ENCODE measurements at regions not wholly inside any gene's neighbourhood (a gene's known extent, or its start where the extent isn't known, plus 50 kb on each side); places are given as distances from the start of the nearest gene placed in this dataset.

GRCh38 chr2:21438949-21439348, 315.2 kb downstream of the TDRD15 start:
- H3K4me3 ChIP-seq (ENCODE audit: low read length), result no peak overlapping the region
- no peak for TF ChIP-seq CTCF (conservative IDR thresholded peaks at IDR 0.05; ENCODE audit: low read depth, low read length)
- DNase-seq (ENCODE audit: low read depth), result peak; percentile 22

- DNase-seq (ENCODE audit: low read depth), result no peak
These were observed 317.7 kb downstream of the TDRD15 start for GRCh38 chr2:21441442-21441841.

GRCh38 chr2:21443494-21444105, 319.8 kb downstream of the TDRD15 start:
- TF ChIP-seq CTCF (conservative IDR thresholded peaks at IDR 0.05; ENCODE audit: low read depth, low read length), result no peak
- no peak for DNase-seq (ENCODE audit: low read depth)
- H3K4me3 ChIP-seq (ENCODE audit: low read length), result no peak overlapping the region

More at GRCh38 chr2:21441442-21441841, 317.7 kb downstream of the TDRD15 start:
- TF ChIP-seq CTCF (conservative IDR thresholded peaks at IDR 0.05; ENCODE audit: low read depth, low read length), result no peak
- no peak overlapping the region for H3K4me3 ChIP-seq (ENCODE audit: low read length)

- H3K4me3 ChIP-seq (ENCODE audit: low read length), result no peak overlapping the region
- no peak for TF ChIP-seq CTCF (conservative IDR thresholded peaks at IDR 0.05; ENCODE audit: low read depth, low read length)
- no peak for DNase-seq (ENCODE audit: low read depth)
These were observed 326.1 kb downstream of the TDRD15 start for GRCh38 chr2:21449881-21450280.

GRCh38 chr2:21451403-21451802, 327.6 kb downstream of the TDRD15 start:
- no peak overlapping the region for H3K4me3 ChIP-seq (ENCODE audit: low read length)
- DNase-seq (ENCODE audit: low read depth), result no peak
- TF ChIP-seq CTCF (conservative IDR thresholded peaks at IDR 0.05; ENCODE audit: low read depth, low read length), result no peak

- no peak for TF ChIP-seq CTCF (conservative IDR thresholded peaks at IDR 0.05; ENCODE audit: low read depth, low read length)
- no peak for DNase-seq (ENCODE audit: low read depth)
- H3K4me3 ChIP-seq (ENCODE audit: low read length), result no peak overlapping the region
These were observed 328.5 kb downstream of the TDRD15 start for GRCh38 chr2:21452263-21452662.

- TF ChIP-seq CTCF (conservative IDR thresholded peaks at IDR 0.05; ENCODE audit: low read depth, low read length), result no peak
- DNase-seq (ENCODE audit: low read depth), result no peak
- no peak overlapping the region for H3K4me3 ChIP-seq (ENCODE audit: low read length)
These were observed 328.9 kb downstream of the TDRD15 start for GRCh38 chr2:21452678-21453077.

Measured in retinal pigment epithelial cell (primary cell).